Ovary (tissue), 7 donors: ENCODE measurements at regions not wholly inside any gene's neighbourhood (a gene's known extent, or its start where the extent isn't known, plus 50 kb on each side); places are given as distances from the start of the nearest gene placed in this dataset.

Experiments
- DNase-seq, 5 donors: peaks; one replicate each; pipeline ENCODE4 v3.0.0-alpha.2; 2019 to 2020
- H3K27ac ChIP-seq, 2 donors: fragments of 200-600 bp; one replicate each; pipeline versions ENCODE4 v1.5.1 to v1.8.0; 2019 to 2022
- H3K27me3 ChIP-seq: fragments of 200-600 bp; one replicate; pipeline ENCODE4 v1.8.0; 2022
- H3K36me3 ChIP-seq: fragments of 200-600 bp; sonication (generic); one replicate; pipeline ENCODE4 v1.5.1; 2019
- H3K4me1 ChIP-seq: one replicate; pipeline ENCODE4 v1.8.1; 2013; ENCODE audit warnings: mild to moderate bottlenecking, moderate library complexity; ENCODE audit not compliant: insufficient read depth
- H3K4me3 ChIP-seq: fragments of 200-600 bp; sonication (generic); one replicate; pipeline ENCODE4 v1.5.1; 2017
- H3K9me3 ChIP-seq, 2 donors: fragments of 200-600 bp in 1 of 2; sonication (generic) in 1 of 2; one replicate each; pipeline versions ENCODE4 v1.5.1 to v1.8.1; 2013 to 2019; ENCODE audit warnings: mild to moderate bottlenecking in 1 of 2, moderate library complexity in 1 of 2
- EP300 ChIP-seq: sonication (generic); formaldehyde crosslinking; IDR thresholded peaks from one replicate; pipeline ENCODE4 v1.6.1; 2017; ENCODE audit warnings: antibody characterized with exemption
- POLR2A ChIP-seq: fragments of 450-650 bp; IDR thresholded peaks from one replicate; pipeline ENCODE4 v1.6.1; 2017; ENCODE audit warnings: antibody characterized with exemption, mild to moderate bottlenecking, moderate library complexity
- WGBS, 3 donors: extraction: QIAGEN DNeasy Blood & Tissue Kit in 1 of 3; methylation state at CpG; one replicate each; pipeline versions ENCODE4 v1.1.5 to v1.1.7; 2013 to 2017; 5-methylcytosine and 5-hydroxymethylcytosine counted together
- intact Hi-C, 4 donors: fragments of 100-400 bp; cut with DNase I; formaldehyde crosslinking; loops; one replicate each; pipeline versions ENCODE4 v1.11.0 to v1.15.1; 2022 to 2023
- TF ChIP-seq, protein P1 (sequence below), 3 donors: fragments of 450-650 bp in 2 of 3; fragments of 200-600 bp in 1 of 3; IDR thresholded peaks; one replicate each; pipeline versions ENCODE4 v1.5.1 to v1.8.0; 2016 to 2022; ENCODE audit warnings: antibody characterized with exemption in 3 of 3, mild to moderate bottlenecking in 1 of 3
- donor health status: DM: no; HTN: no; CAD: no; lungs with moderate emphysema.
- donor health status: DM: no; HTN: no; CAD: no.
- donor health status: Bipolar disorder and iron deficiency.
- donor health status: DM: no; HTN: no; CAD: no.
- donor health status: DM: yes; HTN: yes; CAD: no.

DNA sequence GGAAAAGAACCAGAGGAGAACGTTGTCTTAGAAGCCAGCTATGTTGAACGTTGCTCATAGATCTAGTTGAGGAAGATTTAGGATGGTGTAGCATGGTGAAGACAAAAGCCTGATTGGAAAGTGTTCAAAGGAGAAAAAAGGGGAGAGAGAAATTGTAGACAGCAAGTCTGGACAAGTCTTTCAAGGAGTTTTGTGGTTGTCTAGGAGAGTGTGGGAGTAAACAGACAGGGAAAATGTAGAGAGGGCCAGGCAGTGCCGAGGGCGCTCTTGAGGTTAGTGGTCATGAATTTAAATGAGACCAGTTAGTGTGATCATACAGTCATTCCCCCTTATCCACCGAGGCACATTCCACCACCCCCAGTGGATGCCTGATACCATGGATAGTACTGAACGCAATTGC, 167.5 kb upstream of the IL12A start:
- intact Hi-C loops = no loop called here

DNA sequence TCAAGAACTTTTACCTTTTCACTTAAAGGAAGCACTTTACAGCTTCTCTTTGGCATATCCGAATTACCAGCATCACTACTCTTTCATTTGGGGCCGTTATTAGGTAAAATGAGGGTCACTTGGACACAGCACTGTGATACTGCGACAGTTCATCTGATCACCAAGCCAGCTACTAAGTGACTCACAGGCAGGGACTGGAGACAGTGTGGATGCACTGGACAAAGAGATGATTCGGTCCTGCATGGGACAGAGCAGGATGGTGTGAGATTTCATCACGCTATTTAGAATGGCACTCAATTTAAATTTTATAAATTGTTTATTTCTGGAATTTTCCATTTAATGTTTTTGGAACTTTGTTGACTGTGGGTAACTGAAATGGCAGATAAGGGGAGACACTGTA, 166.9 kb upstream of the IL12A start:
- Histone ChIP-seq H3K9me3 (no peaks in the 10 kb centered on the region), H3K27me3 (no peaks in the 10 kb centered on the region), H3K4me1 (no peaks in the 10 kb centered on the region), H3K27ac (no peak overlapping the region), H3K36me3 (no peaks in the 10 kb centered on the region), H3K4me3 (no peak overlapping the region)
- intact Hi-C loops = no loop called here
- no peak for DNase-seq
- 83 to 94% (median 91%) methylated on average over 5 of the region's 5 CpGs for WGBS, 3 donors
- TF ChIP-seq POLR2A (no peak), EP300 (no peak)
- TF ChIP-seq, protein P1, sequence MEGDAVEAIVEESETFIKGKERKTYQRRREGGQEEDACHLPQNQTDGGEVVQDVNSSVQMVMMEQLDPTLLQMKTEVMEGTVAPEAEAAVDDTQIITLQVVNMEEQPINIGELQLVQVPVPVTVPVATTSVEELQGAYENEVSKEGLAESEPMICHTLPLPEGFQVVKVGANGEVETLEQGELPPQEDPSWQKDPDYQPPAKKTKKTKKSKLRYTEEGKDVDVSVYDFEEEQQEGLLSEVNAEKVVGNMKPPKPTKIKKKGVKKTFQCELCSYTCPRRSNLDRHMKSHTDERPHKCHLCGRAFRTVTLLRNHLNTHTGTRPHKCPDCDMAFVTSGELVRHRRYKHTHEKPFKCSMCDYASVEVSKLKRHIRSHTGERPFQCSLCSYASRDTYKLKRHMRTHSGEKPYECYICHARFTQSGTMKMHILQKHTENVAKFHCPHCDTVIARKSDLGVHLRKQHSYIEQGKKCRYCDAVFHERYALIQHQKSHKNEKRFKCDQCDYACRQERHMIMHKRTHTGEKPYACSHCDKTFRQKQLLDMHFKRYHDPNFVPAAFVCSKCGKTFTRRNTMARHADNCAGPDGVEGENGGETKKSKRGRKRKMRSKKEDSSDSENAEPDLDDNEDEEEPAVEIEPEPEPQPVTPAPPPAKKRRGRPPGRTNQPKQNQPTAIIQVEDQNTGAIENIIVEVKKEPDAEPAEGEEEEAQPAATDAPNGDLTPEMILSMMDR (IDR thresholded peaks at IDR 0.05) = no peak

More for the DNA sequence above, 167.5 kb upstream of the IL12A start:
- no peak for TF ChIP-seq POLR2A
- TF ChIP-seq EP300 = no peak
- TF ChIP-seq, protein P1 (IDR thresholded peaks at IDR 0.05) = no peak
- H3K9me3 ChIP-seq = no peaks in the 10 kb centered on the region
- H3K36me3 ChIP-seq = no peaks in the 10 kb centered on the region
- H3K27me3 ChIP-seq = no peaks in the 10 kb centered on the region
- no peak overlapping the region for H3K27ac ChIP-seq
- WGBS, 3 donors = 41 to 46% (median 45%) methylated on average over 6 of the region's 6 CpGs
- no peak overlapping the region for H3K4me3 ChIP-seq
- DNase-seq = no peak
- H3K4me1 ChIP-seq = no peaks in the 10 kb centered on the region

DNA sequence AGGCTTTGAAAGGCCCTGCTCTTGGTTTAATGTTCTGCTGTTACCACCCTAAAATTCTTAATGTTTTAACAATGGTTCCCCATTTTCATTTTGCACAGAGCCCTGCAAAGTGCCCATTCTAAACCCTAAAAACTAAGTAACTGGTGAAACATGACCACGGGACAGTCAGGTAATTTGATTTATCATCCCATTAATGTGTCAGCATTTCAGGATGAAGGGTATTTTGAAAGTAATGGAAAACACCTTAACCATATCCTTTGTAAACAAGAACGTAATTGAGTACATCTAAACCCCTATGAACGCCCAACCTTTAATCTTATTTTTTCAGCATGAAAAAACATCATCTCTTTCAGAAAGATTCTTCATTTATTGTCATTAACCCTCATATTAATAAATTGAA, 164.9 kb upstream of the IL12A start:
- WGBS, 3 donors = 70 to 77% (median 72%) methylated on average over 3 of the region's 3 CpGs
- Histone ChIP-seq H3K4me1 (no peaks in the 10 kb centered on the region), H3K27me3 (no peaks in the 10 kb centered on the region), H3K4me3 (no peak overlapping the region), H3K9me3 (no peaks in the 10 kb centered on the region), H3K27ac (no peak overlapping the region), H3K36me3 (no peaks in the 10 kb centered on the region)
- intact Hi-C loops = no loop called here
- TF ChIP-seq EP300 = no peak
- TF ChIP-seq POLR2A = no peak
- TF ChIP-seq, protein P1 (IDR thresholded peaks at IDR 0.05) = no peak
- DNase-seq = no peak

DNA sequence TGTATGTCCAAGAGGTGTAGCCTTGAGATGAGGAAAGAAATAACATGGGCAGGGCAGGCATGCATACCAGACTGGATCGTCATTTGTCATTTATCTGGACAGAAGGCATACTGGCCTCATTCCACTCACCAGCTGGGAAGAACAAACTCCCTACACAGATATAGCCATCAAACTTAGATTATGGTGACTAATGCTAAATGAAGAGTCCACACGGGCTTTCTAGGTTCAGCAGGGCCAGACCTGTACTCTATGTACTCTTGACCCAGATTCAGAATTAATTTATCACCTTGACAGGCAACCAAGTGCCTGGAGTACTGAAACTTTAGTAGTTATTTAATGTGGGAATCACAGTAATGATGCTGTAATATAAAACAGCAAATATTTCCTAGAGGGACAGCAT, 164.3 kb upstream of the IL12A start:
- TF ChIP-seq POLR2A = no peak
- TF ChIP-seq, protein P1 (IDR thresholded peaks at IDR 0.05) = no peak
- no peak for TF ChIP-seq EP300
- Histone ChIP-seq H3K27me3 (no peaks in the 10 kb centered on the region), H3K4me1 (no peaks in the 10 kb centered on the region), H3K36me3 (no peaks in the 10 kb centered on the region), H3K27ac (no peak overlapping the region), H3K4me3 (no peak overlapping the region), H3K9me3 (no peaks in the 10 kb centered on the region)
- DNase-seq = no peak
- 3 to 7% (median 5%) methylated on average over 2 of the region's 2 CpGs for WGBS, 3 donors
- intact Hi-C loops = no loop called here
